Spinal cord (tissue), 9 donors: ENCODE measurements at regions not wholly inside any gene's neighbourhood (a gene's known extent, or its start where the extent isn't known, plus 50 kb on each side); places are given as distances from the start of the nearest gene placed in this dataset.

ENCODE experiments used
- DNase-seq, 6 donors: peaks; one replicate each; pipeline versions ENCODE4 v3.0.0 to v3.0.0-alpha.2; 2013 to 2015; ENCODE audit warnings: low spot score in 6 of 6, low read depth in 4 of 6
- H3K27ac ChIP-seq: one replicate; pipeline ENCODE4 v1.5.1; 2013; ENCODE audit warnings: low read depth, low read length, control low read depth
- H3K27me3 ChIP-seq: one replicate; pipeline ENCODE4 v1.6.1; 2013; ENCODE audit warnings: low read length; ENCODE audit not compliant: control insufficient read depth, insufficient read depth
- H3K36me3 ChIP-seq: one replicate; pipeline ENCODE4 v1.6.1; 2013; ENCODE audit warnings: low read length; ENCODE audit not compliant: control insufficient read depth, insufficient read depth
- H3K4me1 ChIP-seq: one replicate; pipeline ENCODE4 v1.6.1; 2013; ENCODE audit warnings: low read length; ENCODE audit not compliant: control insufficient read depth, insufficient read depth
- H3K4me3 ChIP-seq: one replicate; pipeline ENCODE4 v1.5.1; 2013; ENCODE audit warnings: low read depth, low read length, control low read depth
- H3K9me3 ChIP-seq: one replicate; pipeline ENCODE4 v1.6.1; 2013; ENCODE audit warnings: low read length; ENCODE audit not compliant: control insufficient read depth, insufficient read depth
- WGBS: methylation state at CpG from one replicate; pipeline ENCODE4 v1.1.5; 2013; ENCODE audit warnings: missing lambda C conversion rate; ENCODE audit not compliant: insufficient coverage; 5-methylcytosine and 5-hydroxymethylcytosine counted together
- donor health status: healthy.

GRCh38 chr13:31503626-31504025 is 235.7 kb upstream of the RXFP2 start:
- H3K27ac ChIP-seq = no peak overlapping the region
- WGBS = 57% methylated on average over 1 of the region's 3 CpGs
- H3K4me3 ChIP-seq = no peak overlapping the region
- no peaks in the 10 kb centered on the region for H3K4me1 ChIP-seq
- no peaks in the 10 kb centered on the region for H3K36me3 ChIP-seq
- H3K27me3 ChIP-seq = no peaks in the 10 kb centered on the region
- no peak for DNase-seq
- peaks cover 3% of the 10 kb centered on the region for H3K9me3 ChIP-seq

GRCh38 chr13:31504918-31505317 is 234.4 kb upstream of the RXFP2 start:
- Histone ChIP-seq H3K27me3 (no peaks in the 10 kb centered on the region), H3K9me3 (no peaks in the 10 kb centered on the region), H3K4me3 (no peak overlapping the region), H3K36me3 (no peaks in the 10 kb centered on the region), H3K27ac (no peak overlapping the region), H3K4me1 (no peaks in the 10 kb centered on the region)
- DNase-seq = no peak
- no CpG with 5 or more reads among the region's 3 CpGs for WGBS

- DNase-seq = peak in 1 of 6 donors; percentile 22
- H3K27me3 ChIP-seq = no peaks in the 10 kb centered on the region
- H3K9me3 ChIP-seq = no peaks in the 10 kb centered on the region
- H3K4me3 ChIP-seq = no peak overlapping the region
- H3K27ac ChIP-seq = no peak overlapping the region
- H3K4me1 ChIP-seq = no peaks in the 10 kb centered on the region
- WGBS = 43% methylated on average over 1 of the region's 3 CpGs
- no peaks in the 10 kb centered on the region for H3K36me3 ChIP-seq
Measured at GRCh38 chr13:31512331-31512730, 227.0 kb upstream of the RXFP2 start.

DNA sequence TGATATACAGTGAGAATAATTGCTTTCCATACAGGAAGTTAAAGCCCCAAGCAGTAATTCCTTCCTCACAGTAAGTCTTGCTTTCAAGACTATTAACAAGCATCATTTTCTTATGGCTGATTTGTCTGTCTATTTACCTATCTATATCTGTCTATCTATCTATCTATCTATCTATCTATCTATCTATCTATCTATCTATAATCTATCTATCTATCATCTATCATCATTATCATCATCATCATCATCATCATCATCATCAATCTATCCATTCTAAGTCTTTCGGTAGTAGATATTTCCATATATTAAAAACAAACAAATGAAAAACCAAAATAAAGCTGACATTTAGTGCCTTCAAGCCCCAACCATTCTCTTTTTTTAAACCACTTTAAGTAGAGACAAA is 224.4 kb upstream of the RXFP2 start:
- Histone ChIP-seq H3K4me3 (no peak overlapping the region), H3K36me3 (no peaks in the 10 kb centered on the region), H3K27ac (no peak overlapping the region), H3K4me1 (no peaks in the 10 kb centered on the region), H3K9me3 (no peaks in the 10 kb centered on the region), H3K27me3 (no peaks in the 10 kb centered on the region)
- WGBS = 100% methylated on average over 1 of the region's 1 CpG
- no peak for DNase-seq

DNA sequence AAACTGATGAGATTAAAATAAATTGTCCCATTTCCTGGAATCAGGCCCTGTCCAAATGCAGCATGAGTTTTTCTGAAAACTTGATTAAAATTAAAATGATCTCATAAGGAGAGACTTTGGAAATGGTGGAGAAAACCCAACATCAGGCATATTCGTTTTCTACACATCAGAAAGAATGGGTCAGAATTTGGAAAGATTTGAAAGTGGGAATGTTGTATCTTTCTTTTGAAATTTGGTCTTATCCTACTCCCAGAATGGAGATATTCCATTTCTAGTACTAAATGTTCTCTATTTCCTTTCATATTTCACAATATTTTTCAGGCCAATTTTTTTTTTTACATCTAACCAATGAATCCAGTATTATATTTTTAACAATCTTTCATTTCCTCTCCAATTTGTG is 223.9 kb upstream of the RXFP2 start:
- Histone ChIP-seq H3K4me3 (no peak overlapping the region), H3K27ac (no peak overlapping the region), H3K36me3 (no peaks in the 10 kb centered on the region), H3K4me1 (no peaks in the 10 kb centered on the region), H3K27me3 (no peaks in the 10 kb centered on the region), H3K9me3 (no peaks in the 10 kb centered on the region)
- no peak for DNase-seq
- no CpG with 5 or more reads among the region's 1 CpG for WGBS

GRCh38 chr13:31517599-31517998 is 221.7 kb upstream of the RXFP2 start:
- Histone ChIP-seq H3K9me3 (no peaks in the 10 kb centered on the region), H3K36me3 (no peaks in the 10 kb centered on the region), H3K27ac (no peak overlapping the region), H3K27me3 (no peaks in the 10 kb centered on the region), H3K4me1 (no peaks in the 10 kb centered on the region), H3K4me3 (no peak overlapping the region)
- no CpG with 5 or more reads among the region's 3 CpGs for WGBS
- DNase-seq = no peak

GRCh38 chr13:31518645-31519044 is 220.7 kb upstream of the RXFP2 start:
- Histone ChIP-seq H3K4me1 (no peaks in the 10 kb centered on the region), H3K27me3 (no peaks in the 10 kb centered on the region), H3K27ac (no peak overlapping the region), H3K9me3 (no peaks in the 10 kb centered on the region), H3K4me3 (no peak overlapping the region), H3K36me3 (no peaks in the 10 kb centered on the region)
- 78% methylated on average over 3 of the region's 4 CpGs for WGBS
- DNase-seq = no peak

- Histone ChIP-seq H3K9me3 (no peaks in the 10 kb centered on the region), H3K4me1 (no peaks in the 10 kb centered on the region), H3K27me3 (no peaks in the 10 kb centered on the region), H3K27ac (no peak overlapping the region), H3K36me3 (no peaks in the 10 kb centered on the region), H3K4me3 (no peak overlapping the region)
- peak in 2 of 6 donors; percentile 26 to 30 for DNase-seq
Measured at GRCh38 chr13:31521435-31521834, 217.9 kb upstream of the RXFP2 start.

- Histone ChIP-seq H3K9me3 (no peaks in the 10 kb centered on the region), H3K27me3 (no peaks in the 10 kb centered on the region), H3K4me1 (no peaks in the 10 kb centered on the region), H3K36me3 (no peaks in the 10 kb centered on the region), H3K27ac (no peak overlapping the region), H3K4me3 (no peak overlapping the region)
- 100% methylated on average over 1 of the region's 1 CpG for WGBS
- DNase-seq = no peak
Measured at GRCh38 chr13:31522396-31522795, 216.9 kb upstream of the RXFP2 start.

GRCh38 chr13:31528176-31528575 is 211.2 kb upstream of the RXFP2 start:
- DNase-seq = no peak
- H3K4me1 ChIP-seq = no peaks in the 10 kb centered on the region
- H3K9me3 ChIP-seq = no peaks in the 10 kb centered on the region
- 40% methylated on average over 1 of the region's 3 CpGs for WGBS
- H3K27me3 ChIP-seq = no peaks in the 10 kb centered on the region
- no peaks in the 10 kb centered on the region for H3K36me3 ChIP-seq
- H3K4me3 ChIP-seq = no peak overlapping the region
- no peak overlapping the region for H3K27ac ChIP-seq
